ENCODE measurements at regions not wholly inside any gene's neighbourhood (a gene's known extent, or its start where the extent isn't known, plus 50 kb on each side); places are given as distances from the start of the nearest gene placed in this dataset.

DNA sequence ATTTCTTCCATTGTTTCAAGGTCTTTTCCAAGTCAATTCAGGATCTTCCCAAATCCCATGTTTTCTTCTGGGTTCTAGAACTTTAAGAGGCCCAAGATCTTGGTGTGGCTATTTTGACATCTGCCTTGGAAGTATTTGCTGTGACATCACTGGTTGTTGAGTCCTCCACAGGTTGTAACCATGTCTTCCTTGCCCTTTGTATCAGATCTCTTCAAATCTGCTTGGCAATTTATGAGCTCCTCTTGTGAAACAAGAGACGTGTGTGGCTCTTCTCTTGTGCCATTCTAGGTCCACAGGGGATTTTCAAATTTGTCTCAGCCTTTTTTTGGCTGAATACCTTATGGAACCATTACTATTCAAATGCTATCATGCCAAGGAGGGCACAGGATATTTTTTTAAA is 60.3 kb upstream of the KCNK2 start:
- Histone ChIP-seq H2AFZ (ENCODE audit: low read length) (no peak overlapping the region), H3K4me1 (ENCODE audit: insufficient read depth, low read length) (no peaks in the 10 kb centered on the region), H3K9ac (ENCODE audit: low read length) (no peak overlapping the region), H3K9me3 (ENCODE audit: low read length) (no peaks in the 10 kb centered on the region), H4K20me1 (ENCODE audit: low read length) (no peaks in the 10 kb centered on the region), H3F3A (ENCODE audit: low read length, unreplicated experiment) (no peaks in the 10 kb centered on the region), H3K27ac (ENCODE audit: low read length) (no peak overlapping the region), H3K79me2 (ENCODE audit: low read length) (no peaks in the 10 kb centered on the region), H3K9me2 (replicated peaks; ENCODE audit: low read length) (no peaks in the 10 kb centered on the region), H3K27me3 (ENCODE audit: low read length) (no peaks in the 10 kb centered on the region), H3K4me3 (ENCODE audit: low read length) (no peak overlapping the region), H3K36me3 (ENCODE audit: low read depth, low read length) (no peaks in the 10 kb centered on the region), H3K4me2 (ENCODE audit: low read length) (no peak overlapping the region)
- TF ChIP-seq EZH2 (IDR thresholded peaks at IDR 0.05; ENCODE audit: low read length, unreplicated experiment) (no peak), EZH2phosphoT487 (IDR thresholded peaks at IDR 0.05; ENCODE audit: borderline replicate concordance, low read length) (no peak)
- TF ChIP-seq, protein P1, sequence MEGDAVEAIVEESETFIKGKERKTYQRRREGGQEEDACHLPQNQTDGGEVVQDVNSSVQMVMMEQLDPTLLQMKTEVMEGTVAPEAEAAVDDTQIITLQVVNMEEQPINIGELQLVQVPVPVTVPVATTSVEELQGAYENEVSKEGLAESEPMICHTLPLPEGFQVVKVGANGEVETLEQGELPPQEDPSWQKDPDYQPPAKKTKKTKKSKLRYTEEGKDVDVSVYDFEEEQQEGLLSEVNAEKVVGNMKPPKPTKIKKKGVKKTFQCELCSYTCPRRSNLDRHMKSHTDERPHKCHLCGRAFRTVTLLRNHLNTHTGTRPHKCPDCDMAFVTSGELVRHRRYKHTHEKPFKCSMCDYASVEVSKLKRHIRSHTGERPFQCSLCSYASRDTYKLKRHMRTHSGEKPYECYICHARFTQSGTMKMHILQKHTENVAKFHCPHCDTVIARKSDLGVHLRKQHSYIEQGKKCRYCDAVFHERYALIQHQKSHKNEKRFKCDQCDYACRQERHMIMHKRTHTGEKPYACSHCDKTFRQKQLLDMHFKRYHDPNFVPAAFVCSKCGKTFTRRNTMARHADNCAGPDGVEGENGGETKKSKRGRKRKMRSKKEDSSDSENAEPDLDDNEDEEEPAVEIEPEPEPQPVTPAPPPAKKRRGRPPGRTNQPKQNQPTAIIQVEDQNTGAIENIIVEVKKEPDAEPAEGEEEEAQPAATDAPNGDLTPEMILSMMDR (conservative IDR thresholded peaks at IDR 0.05; ENCODE audit: low read depth, low read length) = no peak
- CTCF ChIA-PET = no interaction called here
- POLR2A ChIA-PET (ENCODE audit: unreplicated experiment) = interaction anchor here (0.7 kb wide), 1 partner anchor 126 kb away, joined by 4 read pairs; no protein-coding TSS in a partner anchor
- ATAC-seq (no peak), DNase-seq (no peak)
- intact Hi-C loops (cut with micrococcal nuclease) = no loop called here
- no TSS peak for BruUV-seq (replicated peaks)

DNA sequence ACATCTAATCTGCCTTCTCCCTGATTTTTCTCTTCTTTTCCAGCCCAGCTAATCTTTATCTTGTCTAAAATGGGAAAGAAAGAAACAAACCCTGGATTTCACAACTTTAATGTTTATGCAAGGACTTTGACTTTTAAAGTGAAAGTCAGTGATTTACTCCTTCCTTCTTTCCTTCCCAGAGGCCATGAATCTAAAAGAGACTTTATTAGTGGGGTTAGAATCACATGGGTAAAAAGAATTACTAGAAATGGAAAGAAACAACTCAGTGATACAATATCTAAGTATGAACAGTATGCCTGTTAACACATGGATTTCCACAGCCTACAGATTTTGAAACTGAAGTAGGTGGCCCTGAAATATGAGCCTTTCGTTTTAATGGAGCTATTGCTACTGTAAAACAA is 59.8 kb upstream of the KCNK2 start:
- Histone ChIP-seq H4K20me1 (ENCODE audit: low read length) (no peaks in the 10 kb centered on the region), H3K4me2 (ENCODE audit: low read length) (no peak overlapping the region), H3K4me3 (ENCODE audit: low read length) (no peak overlapping the region), H3K27me3 (ENCODE audit: low read length) (no peaks in the 10 kb centered on the region), H3K79me2 (ENCODE audit: low read length) (no peaks in the 10 kb centered on the region), H3K36me3 (ENCODE audit: low read depth, low read length) (no peaks in the 10 kb centered on the region), H2AFZ (ENCODE audit: low read length) (no peak overlapping the region), H3F3A (ENCODE audit: low read length, unreplicated experiment) (no peaks in the 10 kb centered on the region), H3K4me1 (ENCODE audit: insufficient read depth, low read length) (no peaks in the 10 kb centered on the region), H3K27ac (ENCODE audit: low read length) (no peak overlapping the region), H3K9ac (ENCODE audit: low read length) (no peak overlapping the region), H3K9me3 (ENCODE audit: low read length) (no peaks in the 10 kb centered on the region), H3K9me2 (replicated peaks; ENCODE audit: low read length) (no peaks in the 10 kb centered on the region)
- DNase-seq = no peak
- CTCF ChIA-PET = no interaction called here
- BruUV-seq (replicated peaks) = no TSS peak
- intact Hi-C loops (cut with micrococcal nuclease) = no loop called here
- TF ChIP-seq EZH2 (IDR thresholded peaks at IDR 0.05; ENCODE audit: low read length, unreplicated experiment) = no peak
- no peak for TF ChIP-seq EZH2phosphoT487 (IDR thresholded peaks at IDR 0.05; ENCODE audit: borderline replicate concordance, low read length)
- TF ChIP-seq, protein P1 (conservative IDR thresholded peaks at IDR 0.05; ENCODE audit: low read depth, low read length) = no peak
- ATAC-seq = no peak
- POLR2A ChIA-PET (ENCODE audit: unreplicated experiment) = interaction anchor here (0.7 kb wide), 1 partner anchor 127 kb away, joined by 4 read pairs; no protein-coding TSS in a partner anchor

DNA sequence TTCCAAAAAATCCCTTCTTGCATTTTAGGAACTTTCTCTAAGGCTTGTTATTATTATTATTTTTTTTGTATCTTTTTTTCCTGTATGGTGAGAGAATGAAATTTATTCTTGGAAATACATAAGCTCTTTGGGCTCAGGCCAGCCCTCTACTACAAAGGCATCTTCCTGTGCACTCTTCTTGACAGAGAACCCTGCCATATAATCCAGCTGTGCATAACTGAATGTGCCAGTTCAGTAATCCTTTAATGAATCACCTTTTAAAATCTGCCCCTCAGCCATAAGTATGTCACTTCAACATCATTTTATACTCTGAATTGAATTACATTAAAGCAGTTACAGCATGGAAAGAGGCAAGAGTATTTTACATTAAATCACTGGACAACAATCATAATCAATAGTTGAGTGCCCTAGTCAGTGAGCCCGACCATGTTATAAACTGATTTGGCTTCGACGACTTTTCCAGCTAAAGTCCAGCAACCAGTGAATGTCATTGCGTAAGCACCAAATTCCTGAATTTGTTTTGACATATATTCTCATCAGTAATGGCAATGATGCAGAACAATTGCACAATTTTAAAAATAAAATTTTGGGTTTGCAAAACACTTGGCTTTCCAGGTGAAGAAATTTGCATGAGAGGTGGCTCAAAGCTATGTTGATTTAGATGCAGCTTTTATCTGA is 59.2 kb upstream of the KCNK2 start:
- Histone ChIP-seq H3K36me3 (ENCODE audit: low read depth, low read length) (no peaks in the 10 kb centered on the region), H3K79me2 (ENCODE audit: low read length) (no peaks in the 10 kb centered on the region), H3K27ac (ENCODE audit: low read length) (no peak overlapping the region), H4K20me1 (ENCODE audit: low read length) (no peaks in the 10 kb centered on the region), H2AFZ (ENCODE audit: low read length) (no peak overlapping the region), H3K9ac (ENCODE audit: low read length) (no peak overlapping the region), H3K4me2 (ENCODE audit: low read length) (no peak overlapping the region), H3F3A (ENCODE audit: low read length, unreplicated experiment) (no peaks in the 10 kb centered on the region), H3K27me3 (ENCODE audit: low read length) (no peaks in the 10 kb centered on the region), H3K4me3 (ENCODE audit: low read length) (no peak overlapping the region), H3K9me2 (replicated peaks; ENCODE audit: low read length) (no peaks in the 10 kb centered on the region), H3K4me1 (ENCODE audit: insufficient read depth, low read length) (no peaks in the 10 kb centered on the region), H3K9me3 (ENCODE audit: low read length) (no peaks in the 10 kb centered on the region)
- ChIA-PET POLR2A (ENCODE audit: unreplicated experiment) (no interaction called here), CTCF (no interaction called here)
- no peak for DNase-seq
- TF ChIP-seq EZH2 (IDR thresholded peaks at IDR 0.05; ENCODE audit: low read length, unreplicated experiment) (no peak), EZH2phosphoT487 (IDR thresholded peaks at IDR 0.05; ENCODE audit: borderline replicate concordance, low read length) (no peak)
- TF ChIP-seq, protein P1 (conservative IDR thresholded peaks at IDR 0.05; ENCODE audit: low read depth, low read length) = no peak
- no peak for ATAC-seq
- intact Hi-C loops (cut with micrococcal nuclease) = no loop called here
- BruUV-seq (replicated peaks) = no TSS peak
